ENCODE measurements at regions not wholly inside any gene's neighbourhood (a gene's known extent, or its start where the extent isn't known, plus 50 kb on each side); places are given as distances from the start of the nearest gene placed in this dataset.

GRCh38 chr3:112739252-112739965, 98.5 kb upstream of the CCDC80 start:
- no peak overlapping the region for H3K4me3 ChIP-seq (ENCODE audit: low read depth in 1 of 2, low read length in 2 of 2)
- H3K36me3 ChIP-seq (ENCODE audit: control insufficient read depth in 2 of 2, insufficient read depth in 2 of 2, low read length in 1 of 2), result no peaks in the 10 kb centered on the region
- 31 to 45% methylated on average over 1 of the region's 1 CpG for WGBS, 2 donors
- no peaks in the 10 kb centered on the region for H3K9me3 ChIP-seq (ENCODE audit: control insufficient read depth in 2 of 2, insufficient read depth in 1 of 2, low read depth in 1 of 2, low read length in 1 of 2)
- no peaks in the 10 kb centered on the region for H3K4me1 ChIP-seq (ENCODE audit: control insufficient read depth in 2 of 2, insufficient read depth in 2 of 2, low read length in 1 of 2)
- H3K27me3 ChIP-seq (ENCODE audit: control insufficient read depth in 1 of 2, insufficient read depth in 2 of 2, low read length in 2 of 2), result no peaks in the 10 kb centered on the region
- H3K27ac ChIP-seq (ENCODE audit: low read depth in 2 of 2, low read length in 1 of 2), result no peak overlapping the region

DNA sequence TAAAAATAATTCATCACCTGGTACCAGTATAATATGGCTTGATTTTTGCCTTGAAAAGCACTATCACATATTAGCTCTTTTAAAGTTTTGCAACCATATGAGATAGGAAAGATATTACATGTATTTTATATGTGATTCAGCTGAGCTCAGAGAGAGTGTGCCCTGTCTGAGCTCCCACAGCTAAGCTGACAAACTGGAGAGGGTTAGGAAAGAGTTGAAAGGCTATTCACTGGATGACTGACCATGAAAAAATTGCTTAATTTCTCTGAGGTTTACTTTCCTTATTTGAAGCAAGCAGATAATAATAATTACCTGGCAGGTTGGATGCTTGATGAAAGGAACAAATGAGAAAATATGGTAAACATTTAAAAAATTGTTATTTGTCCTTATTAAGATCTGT, 97.4 kb upstream of the CCDC80 start:
- Histone ChIP-seq H3K27ac (ENCODE audit: low read depth in 2 of 2, low read length in 1 of 2) (no peak overlapping the region), H3K36me3 (ENCODE audit: control insufficient read depth in 2 of 2, insufficient read depth in 2 of 2, low read length in 1 of 2) (no peaks in the 10 kb centered on the region), H3K4me1 (ENCODE audit: control insufficient read depth in 2 of 2, insufficient read depth in 2 of 2, low read length in 1 of 2) (no peaks in the 10 kb centered on the region), H3K4me3 (ENCODE audit: low read depth in 1 of 2, low read length in 2 of 2) (no peak overlapping the region), H3K9me3 (ENCODE audit: control insufficient read depth in 2 of 2, insufficient read depth in 1 of 2, low read depth in 1 of 2, low read length in 1 of 2) (no peaks in the 10 kb centered on the region), H3K27me3 (ENCODE audit: control insufficient read depth in 1 of 2, insufficient read depth in 2 of 2, low read length in 2 of 2) (no peaks in the 10 kb centered on the region)

- Histone ChIP-seq H3K4me1 (ENCODE audit: control insufficient read depth in 2 of 2, insufficient read depth in 2 of 2, low read length in 1 of 2) (no peaks in the 10 kb centered on the region), H3K36me3 (ENCODE audit: control insufficient read depth in 2 of 2, insufficient read depth in 2 of 2, low read length in 1 of 2) (no peaks in the 10 kb centered on the region), H3K27me3 (ENCODE audit: control insufficient read depth in 1 of 2, insufficient read depth in 2 of 2, low read length in 2 of 2) (no peaks in the 10 kb centered on the region), H3K9me3 (ENCODE audit: control insufficient read depth in 2 of 2, insufficient read depth in 1 of 2, low read depth in 1 of 2, low read length in 1 of 2) (no peaks in the 10 kb centered on the region), H3K27ac (ENCODE audit: low read depth in 2 of 2, low read length in 1 of 2) (no peak overlapping the region), H3K4me3 (ENCODE audit: low read depth in 1 of 2, low read length in 2 of 2) (no peak overlapping the region)
- 87 to 90% methylated on average over 10 of the region's 10 CpGs for WGBS, 2 donors
These were observed 96.0 kb upstream of the CCDC80 start for GRCh38 chr3:112736805-112737566.

DNA sequence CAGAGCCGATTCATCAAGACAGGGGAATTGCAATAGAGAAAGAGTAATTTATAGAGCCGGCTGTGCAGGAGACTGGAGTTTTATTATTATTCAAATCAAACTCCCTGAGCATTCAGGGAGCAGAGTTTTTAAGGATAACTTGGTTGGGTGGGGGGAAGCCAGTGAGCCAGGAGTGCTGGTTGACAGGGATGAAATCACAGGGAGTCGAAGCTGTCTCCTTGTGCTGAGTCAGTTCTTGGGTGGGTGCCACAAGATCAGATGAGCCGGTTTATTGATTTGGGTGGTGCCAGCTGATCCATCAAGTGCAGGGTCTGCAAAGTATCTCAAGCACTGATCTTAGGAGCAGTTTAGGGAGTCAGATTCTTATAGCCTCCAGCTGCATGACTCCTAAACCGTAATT, 95.4 kb upstream of the CCDC80 start:
- Histone ChIP-seq H3K36me3 (ENCODE audit: control insufficient read depth in 2 of 2, insufficient read depth in 2 of 2, low read length in 1 of 2) (no peaks in the 10 kb centered on the region), H3K4me1 (ENCODE audit: control insufficient read depth in 2 of 2, insufficient read depth in 2 of 2, low read length in 1 of 2) (no peaks in the 10 kb centered on the region), H3K9me3 (ENCODE audit: control insufficient read depth in 2 of 2, insufficient read depth in 1 of 2, low read depth in 1 of 2, low read length in 1 of 2) (no peaks in the 10 kb centered on the region), H3K27me3 (ENCODE audit: control insufficient read depth in 1 of 2, insufficient read depth in 2 of 2, low read length in 2 of 2) (no peaks in the 10 kb centered on the region), H3K27ac (ENCODE audit: low read depth in 2 of 2, low read length in 1 of 2) (no peak overlapping the region), H3K4me3 (ENCODE audit: low read depth in 1 of 2, low read length in 2 of 2) (no peak overlapping the region)
- 72 to 84% methylated on average over 5 of the region's 5 CpGs for WGBS, 2 donors

- Histone ChIP-seq H3K9me3 (ENCODE audit: control insufficient read depth in 2 of 2, insufficient read depth in 1 of 2, low read depth in 1 of 2, low read length in 1 of 2) (no peaks in the 10 kb centered on the region), H3K4me1 (ENCODE audit: control insufficient read depth in 2 of 2, insufficient read depth in 2 of 2, low read length in 1 of 2) (no peaks in the 10 kb centered on the region), H3K27me3 (ENCODE audit: control insufficient read depth in 1 of 2, insufficient read depth in 2 of 2, low read length in 2 of 2) (no peaks in the 10 kb centered on the region), H3K27ac (ENCODE audit: low read depth in 2 of 2, low read length in 1 of 2) (no peak overlapping the region), H3K36me3 (ENCODE audit: control insufficient read depth in 2 of 2, insufficient read depth in 2 of 2, low read length in 1 of 2) (no peaks in the 10 kb centered on the region), H3K4me3 (ENCODE audit: low read depth in 1 of 2, low read length in 2 of 2) (no peak overlapping the region)
- WGBS, 2 donors, result 80 to 87% methylated on average over 3 of the region's 3 CpGs
These were observed 95.0 kb upstream of the CCDC80 start for GRCh38 chr3:112735926-112736325.

- H3K27me3 ChIP-seq (ENCODE audit: control insufficient read depth in 1 of 2, insufficient read depth in 2 of 2, low read length in 2 of 2), result no peaks in the 10 kb centered on the region
- no peaks in the 10 kb centered on the region for H3K9me3 ChIP-seq (ENCODE audit: control insufficient read depth in 2 of 2, insufficient read depth in 1 of 2, low read depth in 1 of 2, low read length in 1 of 2)
- H3K36me3 ChIP-seq (ENCODE audit: control insufficient read depth in 2 of 2, insufficient read depth in 2 of 2, low read length in 1 of 2), result no peaks in the 10 kb centered on the region
- no peak overlapping the region for H3K4me3 ChIP-seq (ENCODE audit: low read depth in 1 of 2, low read length in 2 of 2)
- WGBS, 2 donors, result 69 to 75% methylated on average over 12 of the region's 12 CpGs
- H3K4me1 ChIP-seq (ENCODE audit: control insufficient read depth in 2 of 2, insufficient read depth in 2 of 2, low read length in 1 of 2), result no peaks in the 10 kb centered on the region
- no peak overlapping the region for H3K27ac ChIP-seq (ENCODE audit: low read depth in 2 of 2, low read length in 1 of 2)
These were observed 93.9 kb upstream of the CCDC80 start for GRCh38 chr3:112734736-112735350.

DNA sequence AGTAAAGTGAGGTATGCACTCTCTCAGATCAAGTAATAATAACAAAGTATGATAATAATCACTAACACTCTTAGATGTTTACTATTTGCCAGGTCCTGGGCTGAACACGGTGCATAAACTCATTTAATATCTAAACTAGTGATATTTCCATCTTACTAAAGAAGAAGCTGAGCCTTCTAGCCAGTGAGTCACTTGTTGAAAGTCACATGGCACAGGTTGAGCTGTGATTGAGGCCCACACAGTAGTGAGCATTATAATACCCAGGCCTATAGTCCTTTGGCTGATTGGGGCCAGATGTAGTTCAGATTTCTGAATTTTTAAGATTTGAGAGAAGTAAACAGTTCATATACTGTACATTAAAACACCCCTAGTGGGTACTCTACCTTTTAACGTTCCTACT, 93.2 kb upstream of the CCDC80 start:
- H3K4me1 ChIP-seq (ENCODE audit: control insufficient read depth in 2 of 2, insufficient read depth in 2 of 2, low read length in 1 of 2), result no peaks in the 10 kb centered on the region
- no peaks in the 10 kb centered on the region for H3K36me3 ChIP-seq (ENCODE audit: control insufficient read depth in 2 of 2, insufficient read depth in 2 of 2, low read length in 1 of 2)
- 63 to 74% methylated on average over 2 of the region's 2 CpGs for WGBS, 2 donors
- no peaks in the 10 kb centered on the region for H3K9me3 ChIP-seq (ENCODE audit: control insufficient read depth in 2 of 2, insufficient read depth in 1 of 2, low read depth in 1 of 2, low read length in 1 of 2)
- H3K4me3 ChIP-seq (ENCODE audit: low read depth in 1 of 2, low read length in 2 of 2), result no peak overlapping the region
- H3K27ac ChIP-seq (ENCODE audit: low read depth in 2 of 2, low read length in 1 of 2), result no peak overlapping the region
- H3K27me3 ChIP-seq (ENCODE audit: control insufficient read depth in 1 of 2, insufficient read depth in 2 of 2, low read length in 2 of 2), result no peaks in the 10 kb centered on the region

DNA sequence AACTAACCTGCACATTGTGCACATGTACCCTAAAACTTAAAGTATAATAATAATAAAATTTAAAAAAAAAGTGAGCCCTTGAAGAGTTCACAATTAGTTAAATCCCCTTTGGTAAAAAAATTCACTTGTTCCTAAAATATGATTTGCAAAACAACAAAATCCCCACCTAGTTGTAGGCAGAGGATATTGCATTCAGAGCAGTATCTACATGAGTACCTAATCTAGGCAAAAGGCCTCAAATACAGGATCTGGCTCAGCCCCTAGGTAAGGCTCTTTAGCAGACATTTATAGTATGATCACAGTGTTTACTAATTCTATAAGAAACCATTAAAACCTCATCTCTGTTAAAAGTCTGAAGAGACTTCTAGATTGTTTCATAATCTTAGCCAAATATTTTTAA, 89.3 kb upstream of the CCDC80 start:
- H3K36me3 ChIP-seq (ENCODE audit: control insufficient read depth in 2 of 2, insufficient read depth in 2 of 2, low read length in 1 of 2), result no peaks in the 10 kb centered on the region
- H3K4me3 ChIP-seq (ENCODE audit: low read depth in 1 of 2, low read length in 2 of 2), result no peak overlapping the region
- H3K27me3 ChIP-seq (ENCODE audit: control insufficient read depth in 1 of 2, insufficient read depth in 2 of 2, low read length in 2 of 2), result no peaks in the 10 kb centered on the region
- no peak overlapping the region for H3K27ac ChIP-seq (ENCODE audit: low read depth in 2 of 2, low read length in 1 of 2)
- no peaks in the 10 kb centered on the region for H3K4me1 ChIP-seq (ENCODE audit: control insufficient read depth in 2 of 2, insufficient read depth in 2 of 2, low read length in 1 of 2)
- H3K9me3 ChIP-seq (ENCODE audit: control insufficient read depth in 2 of 2, insufficient read depth in 1 of 2, low read depth in 1 of 2, low read length in 1 of 2), result no peaks in the 10 kb centered on the region

- 76 to 78% methylated on average over 4 of the region's 4 CpGs for WGBS, 2 donors
These were observed 80.3 kb upstream of the CCDC80 start for GRCh38 chr3:112721231-112721630.

More at GRCh38 chr3:112721231-112721630, 80.3 kb upstream of the CCDC80 start:
- Histone ChIP-seq H3K27ac (ENCODE audit: low read depth in 2 of 2, low read length in 1 of 2) (no peak overlapping the region), H3K4me1 (ENCODE audit: control insufficient read depth in 2 of 2, insufficient read depth in 2 of 2, low read length in 1 of 2) (no peaks in the 10 kb centered on the region), H3K9me3 (ENCODE audit: control insufficient read depth in 2 of 2, insufficient read depth in 1 of 2, low read depth in 1 of 2, low read length in 1 of 2) (no peaks in the 10 kb centered on the region), H3K27me3 (ENCODE audit: control insufficient read depth in 1 of 2, insufficient read depth in 2 of 2, low read length in 2 of 2) (no peaks in the 10 kb centered on the region), H3K4me3 (ENCODE audit: low read depth in 1 of 2, low read length in 2 of 2) (no peak overlapping the region), H3K36me3 (ENCODE audit: control insufficient read depth in 2 of 2, insufficient read depth in 2 of 2, low read length in 1 of 2) (no peaks in the 10 kb centered on the region)
